LNCaP clone FGC (cell line): ENCODE measurements at regions not wholly inside any gene's neighbourhood (a gene's known extent, or its start where the extent isn't known, plus 50 kb on each side); places are given as distances from the start of the nearest gene placed in this dataset.

ENCODE experiments used
- DNase-seq: peaks from one replicate; pipeline ENCODE4 v3.0.0-alpha.2; 2011; ENCODE audit warnings: low read depth
- H3K4me3 ChIP-seq: 2 replicates; pipeline ENCODE4 v1.5.1; 2011; ENCODE audit warnings: mild to moderate bottlenecking, low read depth, low read length, control low read depth
- CTCF ChIP-seq: IDR thresholded peaks from 2 replicates; pipeline ENCODE4 v1.5.1; 2012; ENCODE audit warnings: mild to moderate bottlenecking; ENCODE audit not compliant: control insufficient read depth, insufficient read depth; ENCODE audit errors: extremely low read depth

GRCh38 chr2:239696559-239697207 is 295.9 kb upstream of the HDAC4 start:
- no peak for DNase-seq
- TF ChIP-seq CTCF, result no peak
- no peak overlapping the region for H3K4me3 ChIP-seq

- H3K4me3 ChIP-seq, result no peak overlapping the region
- no peak for DNase-seq
- no peak for TF ChIP-seq CTCF
These were observed 295.0 kb upstream of the HDAC4 start for GRCh38 chr2:239695728-239696240.

GRCh38 chr2:239695106-239695727 is 294.4 kb upstream of the HDAC4 start:
- DNase-seq, result no peak
- no peak for TF ChIP-seq CTCF
- H3K4me3 ChIP-seq, result no peak overlapping the region

- no peak overlapping the region for H3K4me3 ChIP-seq
- TF ChIP-seq CTCF, result no peak
- no peak for DNase-seq
These were observed 293.7 kb upstream of the HDAC4 start for GRCh38 chr2:239694487-239694886.

- no peak overlapping the region for H3K4me3 ChIP-seq
- TF ChIP-seq CTCF, result no peak
- no peak for DNase-seq
These were observed 293.1 kb upstream of the HDAC4 start for GRCh38 chr2:239693761-239694415.

GRCh38 chr2:239693330-239693729 is 292.5 kb upstream of the HDAC4 start:
- no peak for DNase-seq
- TF ChIP-seq CTCF, result no peak
- H3K4me3 ChIP-seq, result no peak overlapping the region

GRCh38 chr2:239692919-239693318 is 292.1 kb upstream of the HDAC4 start:
- no peak for TF ChIP-seq CTCF
- DNase-seq, result no peak
- H3K4me3 ChIP-seq, result no peak overlapping the region
